ENCODE measurements at regions not wholly inside any gene's neighbourhood (a gene's known extent, or its start where the extent isn't known, plus 50 kb on each side); places are given as distances from the start of the nearest gene placed in this dataset.

DNA sequence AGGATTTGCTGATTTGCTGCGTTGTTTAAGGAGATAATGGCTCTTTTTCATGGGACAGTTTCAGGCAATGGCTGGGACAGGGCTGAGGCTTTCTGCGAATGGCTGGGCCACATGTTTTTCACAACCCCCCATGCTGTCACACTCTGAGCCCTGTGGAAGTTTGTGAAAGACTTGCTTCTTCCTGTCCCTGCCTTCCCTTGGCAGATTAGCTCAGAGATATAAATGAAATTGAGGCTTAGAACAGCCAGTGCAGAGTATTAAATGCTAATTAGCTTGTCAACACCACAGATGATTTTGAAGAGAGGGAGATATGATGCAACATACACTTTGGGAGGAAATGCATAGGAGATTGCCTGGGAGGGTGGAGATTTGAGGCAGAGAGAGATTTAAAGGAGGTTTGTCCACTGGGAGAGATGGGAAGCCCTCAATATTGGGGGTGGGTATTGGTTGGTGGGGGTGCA lies 232.0 kb downstream of the SH2D4B start:
- intact Hi-C loops (cut with micrococcal nuclease; ENCODE audit: unreplicated experiment) = no loop called here
- H3K27me3 Mint-ChIP-seq (ENCODE audit: unreplicated experiment) = peaks cover 63% of the 10 kb centered on the region

DNA sequence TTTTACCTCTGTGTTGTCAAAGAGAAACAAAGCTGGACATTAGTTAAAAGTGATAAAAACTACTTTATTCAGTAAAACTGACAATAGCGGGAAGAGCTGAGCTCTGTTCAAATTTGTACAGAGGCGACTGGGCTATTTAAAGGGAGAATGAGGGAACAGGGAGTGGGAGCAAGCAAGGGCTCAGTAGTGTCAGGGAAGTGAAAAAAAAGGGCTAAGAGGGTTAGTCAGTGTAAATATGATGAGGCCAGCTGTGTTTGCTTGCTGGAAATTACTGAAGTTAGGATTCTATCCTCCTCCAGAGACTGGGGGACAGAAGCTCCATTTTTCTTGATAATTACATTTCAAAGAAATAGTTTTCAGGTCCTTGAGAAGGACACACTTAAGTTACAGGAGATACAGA lies 232.5 kb downstream of the SH2D4B start:
- H3K36me3 Mint-ChIP-seq (ENCODE audit: insufficient read depth, unreplicated experiment) = no peaks in the 10 kb centered on the region
- TF ChIP-seq, protein P1, sequence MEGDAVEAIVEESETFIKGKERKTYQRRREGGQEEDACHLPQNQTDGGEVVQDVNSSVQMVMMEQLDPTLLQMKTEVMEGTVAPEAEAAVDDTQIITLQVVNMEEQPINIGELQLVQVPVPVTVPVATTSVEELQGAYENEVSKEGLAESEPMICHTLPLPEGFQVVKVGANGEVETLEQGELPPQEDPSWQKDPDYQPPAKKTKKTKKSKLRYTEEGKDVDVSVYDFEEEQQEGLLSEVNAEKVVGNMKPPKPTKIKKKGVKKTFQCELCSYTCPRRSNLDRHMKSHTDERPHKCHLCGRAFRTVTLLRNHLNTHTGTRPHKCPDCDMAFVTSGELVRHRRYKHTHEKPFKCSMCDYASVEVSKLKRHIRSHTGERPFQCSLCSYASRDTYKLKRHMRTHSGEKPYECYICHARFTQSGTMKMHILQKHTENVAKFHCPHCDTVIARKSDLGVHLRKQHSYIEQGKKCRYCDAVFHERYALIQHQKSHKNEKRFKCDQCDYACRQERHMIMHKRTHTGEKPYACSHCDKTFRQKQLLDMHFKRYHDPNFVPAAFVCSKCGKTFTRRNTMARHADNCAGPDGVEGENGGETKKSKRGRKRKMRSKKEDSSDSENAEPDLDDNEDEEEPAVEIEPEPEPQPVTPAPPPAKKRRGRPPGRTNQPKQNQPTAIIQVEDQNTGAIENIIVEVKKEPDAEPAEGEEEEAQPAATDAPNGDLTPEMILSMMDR (IDR thresholded peaks at IDR 0.05; ENCODE audit: unreplicated experiment) = no peak
- intact Hi-C loops (cut with micrococcal nuclease; ENCODE audit: unreplicated experiment) = no loop called here
- no peak overlapping the region for H3K4me3 Mint-ChIP-seq (ENCODE audit: low read depth, unreplicated experiment)
- no peaks in the 10 kb centered on the region for H3K9me3 Mint-ChIP-seq (ENCODE audit: low read depth, unreplicated experiment)
- CTCF ChIA-PET = interaction anchor here (0.6 kb wide), 1 partner anchor 83 kb away, joined by 3 read pairs; no protein-coding TSS in a partner anchor
- no peak overlapping the region for H3K27ac Mint-ChIP-seq (ENCODE audit: unreplicated experiment)
- H3K4me1 Mint-ChIP-seq (ENCODE audit: low read depth, unreplicated experiment) = no peaks in the 10 kb centered on the region
- peaks cover 58% of the 10 kb centered on the region for H3K27me3 Mint-ChIP-seq (ENCODE audit: unreplicated experiment)
- no TSS peak for BruUV-seq (replicated peaks)
- DNase-seq = no peak

More for the DNA sequence above, 232.0 kb downstream of the SH2D4B start:
- TF ChIP-seq, protein P1 (IDR thresholded peaks at IDR 0.05; ENCODE audit: unreplicated experiment) = no peak
- H3K27ac Mint-ChIP-seq (ENCODE audit: unreplicated experiment) = no peak overlapping the region
- H3K9me3 Mint-ChIP-seq (ENCODE audit: low read depth, unreplicated experiment) = no peaks in the 10 kb centered on the region
- no peak overlapping the region for H3K4me3 Mint-ChIP-seq (ENCODE audit: low read depth, unreplicated experiment)
- BruUV-seq (replicated peaks) = no TSS peak
- no peaks in the 10 kb centered on the region for H3K36me3 Mint-ChIP-seq (ENCODE audit: insufficient read depth, unreplicated experiment)
- CTCF ChIA-PET = interaction anchor here (0.6 kb wide), 1 partner anchor 82 kb away, joined by 3 read pairs; no protein-coding TSS in a partner anchor
- no peaks in the 10 kb centered on the region for H3K4me1 Mint-ChIP-seq (ENCODE audit: low read depth, unreplicated experiment)
- DNase-seq = no peak

DNA sequence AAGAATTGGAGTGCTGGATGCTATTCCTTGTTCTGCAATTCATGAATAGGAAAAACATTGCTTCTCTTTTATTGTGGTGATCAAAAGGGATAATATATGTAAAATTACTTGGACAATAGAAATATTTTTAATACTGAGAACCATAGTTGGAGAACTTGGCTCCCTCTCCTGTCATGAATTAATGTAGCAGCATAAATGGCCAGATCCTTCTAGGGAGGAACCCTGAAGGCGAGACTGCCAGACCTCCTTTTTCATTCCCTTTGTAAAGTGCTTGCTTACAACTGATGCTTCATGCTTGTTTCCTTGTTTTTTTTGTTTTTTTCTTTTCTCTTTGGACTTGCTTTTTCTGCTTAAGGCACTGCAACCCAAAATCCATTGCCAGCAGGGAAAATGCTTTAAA lies 233.6 kb downstream of the SH2D4B start:
- Mint-ChIP-seq H3K27me3 (ENCODE audit: unreplicated experiment) (peaks cover 58% of the 10 kb centered on the region), H3K27ac (ENCODE audit: unreplicated experiment) (no peak overlapping the region), H3K9me3 (ENCODE audit: low read depth, unreplicated experiment) (no peaks in the 10 kb centered on the region), H3K36me3 (ENCODE audit: insufficient read depth, unreplicated experiment) (no peaks in the 10 kb centered on the region), H3K4me1 (ENCODE audit: low read depth, unreplicated experiment) (no peaks in the 10 kb centered on the region), H3K4me3 (ENCODE audit: low read depth, unreplicated experiment) (no peak overlapping the region)
- DNase-seq = no peak
- BruUV-seq (replicated peaks) = no TSS peak
- CTCF ChIA-PET = no interaction called here
- intact Hi-C loops (cut with micrococcal nuclease; ENCODE audit: unreplicated experiment) = no loop called here
- TF ChIP-seq, protein P1 (IDR thresholded peaks at IDR 0.05; ENCODE audit: unreplicated experiment) = no peak

DNA sequence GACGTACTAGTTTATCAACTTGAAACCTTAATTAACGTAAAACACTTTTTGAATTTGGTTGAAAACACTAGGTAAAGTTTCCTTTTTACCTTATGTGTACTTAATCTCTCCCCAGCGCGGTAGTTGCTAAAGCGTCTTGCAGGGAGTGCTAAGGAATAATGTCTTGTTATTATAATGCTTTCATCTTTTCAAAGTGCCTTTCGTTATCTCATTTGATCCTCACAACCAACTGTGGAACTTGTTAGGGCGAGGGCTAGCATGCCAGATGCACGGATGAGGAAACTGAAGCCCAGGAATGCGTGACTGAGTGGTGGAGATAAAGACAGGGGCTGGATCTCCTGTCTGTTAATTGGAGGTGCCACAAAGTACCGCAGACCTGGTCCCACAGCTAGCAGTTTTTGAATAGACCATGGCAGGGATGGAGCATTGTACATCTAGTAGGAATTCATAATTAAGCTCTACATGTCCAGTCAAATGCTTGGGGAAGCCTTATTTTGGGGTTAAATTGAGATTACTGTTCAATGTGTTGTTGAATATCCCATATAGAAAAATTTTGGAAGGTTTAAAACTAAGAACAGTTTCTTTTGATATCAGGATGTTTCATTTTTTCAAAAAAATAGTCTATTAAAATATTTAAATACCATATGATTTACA lies 234.3 kb downstream of the SH2D4B start:
- Mint-ChIP-seq H3K36me3 (ENCODE audit: insufficient read depth, unreplicated experiment) (no peaks in the 10 kb centered on the region), H3K9me3 (ENCODE audit: low read depth, unreplicated experiment) (no peaks in the 10 kb centered on the region), H3K4me3 (ENCODE audit: low read depth, unreplicated experiment) (no peak overlapping the region), H3K4me1 (ENCODE audit: low read depth, unreplicated experiment) (no peaks in the 10 kb centered on the region), H3K27ac (ENCODE audit: unreplicated experiment) (no peak overlapping the region), H3K27me3 (ENCODE audit: unreplicated experiment) (peaks cover 57% of the 10 kb centered on the region)
- no TSS peak for BruUV-seq (replicated peaks)
- no peak for DNase-seq
- CTCF ChIA-PET = no interaction called here
- TF ChIP-seq, protein P1 (IDR thresholded peaks at IDR 0.05; ENCODE audit: unreplicated experiment) = no peak
- intact Hi-C loops (cut with micrococcal nuclease; ENCODE audit: unreplicated experiment) = no loop called here
